Stimulated activated CD8-positive, alpha-beta memory T cell treated with anti-CD3 and anti-CD28 coated beads, Interleukin-12 subunit alpha, Interleukin-12 subunit beta, amount 100 ng/mL, for 24 hours (primary cell): ENCODE measurements at regions not wholly inside any gene's neighbourhood (a gene's known extent, or its start where the extent isn't known, plus 50 kb on each side); places are given as distances from the start of the nearest gene placed in this dataset.

Experiments used
- DNase-seq: peaks from one replicate; pipeline ENCODE4 v3.0.0-alpha.2; 2020; ENCODE audit errors: extremely low read depth

GRCh38 chr6:104214901-104215300 is 644.8 kb downstream of the HACE1 start:
- DNase-seq, result no peak

- no peak for DNase-seq
Observed at GRCh38 chr6:104212977-104213668, 646.6 kb downstream of the HACE1 start.

GRCh38 chr6:104207635-104208034 is 652.1 kb downstream of the HACE1 start:
- no peak for DNase-seq

GRCh38 chr6:104201557-104201956 is 658.2 kb downstream of the HACE1 start:
- DNase-seq, result no peak

- DNase-seq, result no peak
Observed at GRCh38 chr6:104187616-104188015, 672.1 kb downstream of the HACE1 start.

- DNase-seq, result no peak
Observed at GRCh38 chr6:104186831-104187230, 672.9 kb downstream of the HACE1 start.

- no peak for DNase-seq
Observed at GRCh38 chr6:104183816-104184435, 675.8 kb downstream of the HACE1 start.

- DNase-seq, result no peak
Observed at GRCh38 chr6:104182811-104183210, 676.9 kb downstream of the HACE1 start.

GRCh38 chr6:104173668-104174067 is 686.1 kb downstream of the HACE1 start:
- DNase-seq, result no peak

GRCh38 chr6:104170401-104170800 is 689.3 kb downstream of the HACE1 start:
- no peak for DNase-seq

GRCh38 chr6:104166055-104166668 is 693.6 kb downstream of the HACE1 start:
- DNase-seq, result no peak

GRCh38 chr6:104162036-104162669 is 697.6 kb downstream of the HACE1 start:
- no peak for DNase-seq

GRCh38 chr6:104159045-104159618 is 700.6 kb downstream of the HACE1 start:
- no peak for DNase-seq

- no peak for DNase-seq
Observed at GRCh38 chr6:104143757-104144156, 716.0 kb downstream of the HACE1 start.

GRCh38 chr6:104134876-104135275 is 724.8 kb downstream of the HACE1 start:
- no peak for DNase-seq

- DNase-seq, result no peak
Observed at GRCh38 chr6:104130343-104130742, 729.4 kb downstream of the HACE1 start.

GRCh38 chr6:104126315-104127005 is 733.3 kb downstream of the HACE1 start:
- DNase-seq, result no peak

- DNase-seq, result no peak
Observed at GRCh38 chr6:104123227-104123626, 736.5 kb downstream of the HACE1 start.

GRCh38 chr6:104118274-104118673 is 741.4 kb downstream of the HACE1 start:
- no peak for DNase-seq

GRCh38 chr6:104109806-104110205 is 749.9 kb downstream of the HACE1 start:
- no peak for DNase-seq

GRCh38 chr6:104108634-104109033 is 751.1 kb downstream of the HACE1 start:
- no peak for DNase-seq
